PC-3 (cell line): ENCODE measurements at regions not wholly inside any gene's neighbourhood (a gene's known extent, or its start where the extent isn't known, plus 50 kb on each side); places are given as distances from the start of the nearest gene placed in this dataset.

Experiments
- ATAC-seq: fragments of 200-7000 bp; cut with Tn5 transposase; 2 replicates; pipeline ENCODE4 v1.9.1; 2020; ENCODE audit warnings: mild to moderate bottlenecking, moderate library complexity
- BruUV-seq: library from RNA; stranded (reverse); fragments of 400-500 nt; replicated peaks from 2 replicates; lab custom pipeline; 2021; lab: Mats Ljungman, UMichigan
- CTCF ChIA-PET: fragments of 300-600 bp; sonication (Branson Sonifier 250); formaldehyde crosslinking; loops from one replicate; lab custom pipeline; 2022; ENCODE audit warnings: antibody characterized with exemption; lab: Charles Lee
- POLR2A ChIA-PET: fragments of 300-600 bp; sonication (Branson Sonifier 250); formaldehyde crosslinking; loops from one replicate; lab custom pipeline; 2022; ENCODE audit warnings: antibody characterized with exemption; ENCODE audit not compliant: unreplicated experiment; lab: Charles Lee
- DNase-seq: peaks from one replicate; pipeline ENCODE4 v3.0.0-alpha.2; 2015
- H2AFZ ChIP-seq: fragments of 300-600 bp; sonication (generic); 2 replicates; pipeline ENCODE4 v1.6.0; 2016; ENCODE audit warnings: antibody characterized with exemption, low read length
- H3F3A ChIP-seq: fragments of 300-600 bp; sonication (generic); one replicate; pipeline ENCODE4 v1.6.0; 2017; ENCODE audit warnings: antibody characterized with exemption, low read length, control low read depth, mild to moderate bottlenecking; ENCODE audit not compliant: unreplicated experiment
- H3K27ac ChIP-seq: fragments of 300-600 bp; sonication (generic); 2 replicates; pipeline ENCODE4 v1.5.1; 2016; ENCODE audit warnings: mild to moderate bottlenecking, low read length
- H3K27me3 ChIP-seq: fragments of 300-600 bp; sonication (generic); 2 replicates; pipeline ENCODE4 v1.6.1; 2016; ENCODE audit warnings: low read length, mixed read lengths
- H3K36me3 ChIP-seq: fragments of 300-600 bp; sonication (generic); 2 replicates; pipeline ENCODE4 v1.6.1; 2016; ENCODE audit warnings: low read depth, mixed run types, low read length, mixed read lengths
- H3K4me1 ChIP-seq: fragments of 300-600 bp; sonication (generic); 2 replicates; pipeline ENCODE4 v1.5.1; 2016; ENCODE audit warnings: low read length; ENCODE audit not compliant: insufficient read depth
- H3K4me2 ChIP-seq: fragments of 300-600 bp; sonication (generic); 2 replicates; pipeline ENCODE4 v1.6.0; 2016; ENCODE audit warnings: low read length
- H3K4me3 ChIP-seq: fragments of 300-600 bp; sonication (generic); 2 replicates; pipeline ENCODE4 v1.5.1; 2016; ENCODE audit warnings: mild to moderate bottlenecking, low read length, mixed read lengths
- H3K79me2 ChIP-seq: fragments of 300-600 bp; sonication (generic); 2 replicates; pipeline ENCODE4 v1.6.1; 2017; ENCODE audit warnings: low read length, mixed read lengths
- H3K9ac ChIP-seq: fragments of 300-600 bp; sonication (generic); 2 replicates; pipeline ENCODE4 v1.6.0; 2016; ENCODE audit warnings: mild to moderate bottlenecking, low read length
- H3K9me2 ChIP-seq: fragments of 300-600 bp; sonication (generic); replicated peaks from 2 replicates; pipeline ENCODE4 v1.6.1; 2016; ENCODE audit warnings: mixed run types, low read length, mixed read lengths
- H3K9me3 ChIP-seq: fragments of 300-600 bp; sonication (generic); 2 replicates; pipeline ENCODE4 v1.6.1; 2016; ENCODE audit warnings: low read length, mixed read lengths
- H4K20me1 ChIP-seq: fragments of 300-600 bp; sonication (generic); 2 replicates; pipeline ENCODE4 v1.6.1; 2016; ENCODE audit warnings: low read length, mixed read lengths
- EZH2 ChIP-seq: fragments of 300-600 bp; sonication (generic); IDR thresholded peaks from one replicate; pipeline ENCODE4 v1.6.1; 2017; ENCODE audit warnings: antibody characterized with exemption, mild to moderate bottlenecking, low read length; ENCODE audit not compliant: unreplicated experiment
- EZH2phosphoT487 ChIP-seq: fragments of 300-600 bp; sonication (generic); IDR thresholded peaks from 2 replicates; pipeline ENCODE4 v1.6.1; 2018; ENCODE audit warnings: mild to moderate bottlenecking, antibody characterized with exemption, low read length, borderline replicate concordance
- intact Hi-C: fragments of 100-400 bp; cut with micrococcal nuclease; formaldehyde crosslinking; loops from 2 replicates; pipeline ENCODE4 v1.9.0; 2023
- TF ChIP-seq, protein P1 (sequence below): fragments of 300-600 bp; sonication (generic); conservative IDR thresholded peaks from 2 replicates; pipeline ENCODE4 v1.5.1; 2017; ENCODE audit warnings: antibody characterized with exemption, low read depth, mild to moderate bottlenecking, low read length

GRCh38 chr16:85457366-85457765 lies 155.8 kb upstream of the GSE1 start:
- no peaks in the 10 kb centered on the region for H3K27me3 ChIP-seq

DNA sequence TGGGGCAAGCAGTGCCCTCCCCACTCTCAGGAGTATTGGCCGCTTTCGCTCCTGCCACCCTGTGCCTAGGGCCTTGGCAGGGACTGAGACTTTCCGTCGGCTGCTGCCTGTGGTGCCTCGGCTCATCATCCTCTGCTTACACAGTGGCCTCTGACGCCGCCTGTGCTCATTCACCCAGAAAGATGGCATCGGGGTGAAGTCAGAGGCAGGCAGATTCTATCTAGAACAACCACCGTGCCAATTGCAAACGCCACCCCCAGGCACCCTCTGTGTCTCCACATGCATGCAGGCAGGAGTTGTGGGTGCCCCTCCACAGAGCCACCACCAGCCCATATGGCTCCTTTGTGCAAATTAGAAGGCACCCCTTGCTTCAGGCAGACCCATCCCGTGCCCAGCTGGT lies 154.2 kb upstream of the GSE1 start:
- CTCF ChIA-PET, result no interaction called here
- no peaks in the 10 kb centered on the region for H3K36me3 ChIP-seq
- H4K20me1 ChIP-seq, result no peaks in the 10 kb centered on the region
- H3K9me3 ChIP-seq, result no peaks in the 10 kb centered on the region
- no peaks in the 10 kb centered on the region for H3K79me2 ChIP-seq
- ATAC-seq (no peak), DNase-seq (no peak)
- H2AFZ ChIP-seq, result no peak overlapping the region
- H3K9ac ChIP-seq, result no peak overlapping the region
- intact Hi-C loops, result no loop called here
- no peaks in the 10 kb centered on the region for H3K27me3 ChIP-seq
- POLR2A ChIA-PET, result interaction anchor here (0.6 kb wide), 1 partner anchor 108 kb away, joined by 3 read pairs; no protein-coding TSS in a partner anchor
- H3K9me2 ChIP-seq, result no peaks in the 10 kb centered on the region
- no peaks in the 10 kb centered on the region for H3K4me1 ChIP-seq
- no TSS peak for BruUV-seq
- no peak for TF ChIP-seq EZH2phosphoT487
- TF ChIP-seq, protein P1, sequence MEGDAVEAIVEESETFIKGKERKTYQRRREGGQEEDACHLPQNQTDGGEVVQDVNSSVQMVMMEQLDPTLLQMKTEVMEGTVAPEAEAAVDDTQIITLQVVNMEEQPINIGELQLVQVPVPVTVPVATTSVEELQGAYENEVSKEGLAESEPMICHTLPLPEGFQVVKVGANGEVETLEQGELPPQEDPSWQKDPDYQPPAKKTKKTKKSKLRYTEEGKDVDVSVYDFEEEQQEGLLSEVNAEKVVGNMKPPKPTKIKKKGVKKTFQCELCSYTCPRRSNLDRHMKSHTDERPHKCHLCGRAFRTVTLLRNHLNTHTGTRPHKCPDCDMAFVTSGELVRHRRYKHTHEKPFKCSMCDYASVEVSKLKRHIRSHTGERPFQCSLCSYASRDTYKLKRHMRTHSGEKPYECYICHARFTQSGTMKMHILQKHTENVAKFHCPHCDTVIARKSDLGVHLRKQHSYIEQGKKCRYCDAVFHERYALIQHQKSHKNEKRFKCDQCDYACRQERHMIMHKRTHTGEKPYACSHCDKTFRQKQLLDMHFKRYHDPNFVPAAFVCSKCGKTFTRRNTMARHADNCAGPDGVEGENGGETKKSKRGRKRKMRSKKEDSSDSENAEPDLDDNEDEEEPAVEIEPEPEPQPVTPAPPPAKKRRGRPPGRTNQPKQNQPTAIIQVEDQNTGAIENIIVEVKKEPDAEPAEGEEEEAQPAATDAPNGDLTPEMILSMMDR, result no peak
- no peak for TF ChIP-seq EZH2
- H3F3A ChIP-seq, result no peaks in the 10 kb centered on the region
- H3K4me3 ChIP-seq, result no peak overlapping the region
- H3K4me2 ChIP-seq, result no peak overlapping the region
- H3K27ac ChIP-seq, result no peak overlapping the region

More at GRCh38 chr16:85457366-85457765, 155.8 kb upstream of the GSE1 start:
- CTCF ChIA-PET, result no interaction called here
- no peaks in the 10 kb centered on the region for H3K9me3 ChIP-seq
- POLR2A ChIA-PET, result no interaction called here
- BruUV-seq, result no TSS peak
- no peaks in the 10 kb centered on the region for H3K36me3 ChIP-seq
- ATAC-seq (no peak), DNase-seq (peak; percentile 14)
- TF ChIP-seq, protein P1, result no peak
- TF ChIP-seq EZH2phosphoT487 (no peak), EZH2 (no peak)
- H3K9ac ChIP-seq, result no peak overlapping the region
- no peak overlapping the region for H2AFZ ChIP-seq
- no peaks in the 10 kb centered on the region for H3K9me2 ChIP-seq
- H4K20me1 ChIP-seq, result no peaks in the 10 kb centered on the region
- no peak overlapping the region for H3K27ac ChIP-seq
- intact Hi-C loops, result no loop called here
- H3F3A ChIP-seq, result no peaks in the 10 kb centered on the region
- H3K4me1 ChIP-seq, result no peaks in the 10 kb centered on the region
- H3K4me3 ChIP-seq, result no peak overlapping the region
- H3K79me2 ChIP-seq, result no peaks in the 10 kb centered on the region
- H3K4me2 ChIP-seq, result no peak overlapping the region

GRCh38 chr16:85459529-85460251 lies 153.4 kb upstream of the GSE1 start:
- Histone ChIP-seq H3K4me1 (no peaks in the 10 kb centered on the region), H3K4me2 (no peak overlapping the region), H3K36me3 (no peaks in the 10 kb centered on the region), H3K9me3 (no peaks in the 10 kb centered on the region), H3K79me2 (no peaks in the 10 kb centered on the region), H3K9me2 (no peaks in the 10 kb centered on the region), H3F3A (no peaks in the 10 kb centered on the region), H4K20me1 (no peaks in the 10 kb centered on the region), H3K27me3 (no peaks in the 10 kb centered on the region), H3K27ac (no peak overlapping the region), H3K9ac (no peak overlapping the region), H3K4me3 (no peak overlapping the region), H2AFZ (no peak overlapping the region)
- no peak for ATAC-seq
- POLR2A ChIA-PET, result no interaction called here
- intact Hi-C loops, result no loop called here
- TF ChIP-seq EZH2 (no peak), EZH2phosphoT487 (no peak)
- TF ChIP-seq, protein P1, result no peak
- BruUV-seq, result no TSS peak
- DNase-seq, result no peak
- CTCF ChIA-PET, result no interaction called here
